HG03442 (cell line): ENCODE measurements at regions not wholly inside any gene's neighbourhood (a gene's known extent, or its start where the extent isn't known, plus 50 kb on each side); places are given as distances from the start of the nearest gene placed in this dataset.
"Not testable (repeated sequence)": the region's sequence is repeated elsewhere in the genome, so short reads cannot be mapped to it uniquely, and the experiment has no call there.

Source experiments
- ATAC-seq: cut with Tn5 transposase; IDR thresholded peaks from one replicate; pipeline ENCODE4 v1.9.1; 2021; ENCODE audit warnings: mild to moderate bottlenecking, moderate library complexity; ENCODE audit not compliant: unreplicated experiment

GRCh38 chr7:125421407-125421806 is 491.8 kb upstream of the POT1 start:
- ATAC-seq = not testable (repeated sequence)

GRCh38 chr7:125412890-125413665 is 483.5 kb upstream of the POT1 start:
- ATAC-seq = no peak

GRCh38 chr7:125409921-125410320 is 480.3 kb upstream of the POT1 start:
- ATAC-seq = no peak

GRCh38 chr7:125406111-125406510 is 476.5 kb upstream of the POT1 start:
- no peak for ATAC-seq

- ATAC-seq = no peak
Observed at GRCh38 chr7:125399408-125399807, 469.8 kb upstream of the POT1 start.

- no peak for ATAC-seq
Observed at GRCh38 chr7:125396466-125397151, 467.0 kb upstream of the POT1 start.

- no peak for ATAC-seq
Observed at GRCh38 chr7:125391921-125392320, 462.3 kb upstream of the POT1 start.

GRCh38 chr7:125390981-125391380 is 461.4 kb upstream of the POT1 start:
- no peak for ATAC-seq

- ATAC-seq = no peak
Observed at GRCh38 chr7:125386211-125386610, 456.6 kb upstream of the POT1 start.

- no peak for ATAC-seq
Observed at GRCh38 chr7:125383324-125383723, 453.7 kb upstream of the POT1 start.

- ATAC-seq = no peak
Observed at GRCh38 chr7:125382401-125382800, 452.8 kb upstream of the POT1 start.

- no peak for ATAC-seq
Observed at GRCh38 chr7:125375942-125376341, 446.3 kb upstream of the POT1 start.

GRCh38 chr7:125370502-125370901 is 440.9 kb upstream of the POT1 start:
- ATAC-seq = no peak

- ATAC-seq = no peak
Observed at GRCh38 chr7:125363873-125364272, 434.2 kb upstream of the POT1 start.

GRCh38 chr7:125358551-125359167 is 429.0 kb upstream of the POT1 start:
- ATAC-seq = no peak

GRCh38 chr7:125357676-125358455 is 428.2 kb upstream of the POT1 start:
- no peak for ATAC-seq

GRCh38 chr7:125355899-125356298 is 426.3 kb upstream of the POT1 start:
- peak; percentile 80 for ATAC-seq

- no peak for ATAC-seq
Observed at GRCh38 chr7:125347269-125347668, 417.6 kb upstream of the POT1 start.

- no peak for ATAC-seq
Observed at GRCh38 chr7:125338110-125338509, 408.5 kb upstream of the POT1 start.

GRCh38 chr7:125336326-125336725 is 406.7 kb upstream of the POT1 start:
- no peak for ATAC-seq

GRCh38 chr7:125326666-125327255 is 397.1 kb upstream of the POT1 start:
- no peak for ATAC-seq
